HG02973 (cell line): ENCODE measurements at regions not wholly inside any gene's neighbourhood (a gene's known extent, or its start where the extent isn't known, plus 50 kb on each side); places are given as distances from the start of the nearest gene placed in this dataset.
"Not testable (repeated sequence)": the region's sequence is repeated elsewhere in the genome, so short reads cannot be mapped to it uniquely, and the experiment has no call there.

Source experiments
- ATAC-seq: cut with Tn5 transposase; IDR thresholded peaks from one replicate; pipeline ENCODE4 v1.9.1; 2021; ENCODE audit warnings: moderate library complexity; ENCODE audit not compliant: unreplicated experiment

- no peak for ATAC-seq
Measured at GRCh38 chr10:63994371-63994770, 473.2 kb downstream of the REEP3 start.

- ATAC-seq: no peak
Measured at GRCh38 chr10:64007157-64007556, 486.0 kb downstream of the REEP3 start.

- no peak for ATAC-seq
Measured at GRCh38 chr10:64010711-64011110, 489.5 kb downstream of the REEP3 start.

DNA sequence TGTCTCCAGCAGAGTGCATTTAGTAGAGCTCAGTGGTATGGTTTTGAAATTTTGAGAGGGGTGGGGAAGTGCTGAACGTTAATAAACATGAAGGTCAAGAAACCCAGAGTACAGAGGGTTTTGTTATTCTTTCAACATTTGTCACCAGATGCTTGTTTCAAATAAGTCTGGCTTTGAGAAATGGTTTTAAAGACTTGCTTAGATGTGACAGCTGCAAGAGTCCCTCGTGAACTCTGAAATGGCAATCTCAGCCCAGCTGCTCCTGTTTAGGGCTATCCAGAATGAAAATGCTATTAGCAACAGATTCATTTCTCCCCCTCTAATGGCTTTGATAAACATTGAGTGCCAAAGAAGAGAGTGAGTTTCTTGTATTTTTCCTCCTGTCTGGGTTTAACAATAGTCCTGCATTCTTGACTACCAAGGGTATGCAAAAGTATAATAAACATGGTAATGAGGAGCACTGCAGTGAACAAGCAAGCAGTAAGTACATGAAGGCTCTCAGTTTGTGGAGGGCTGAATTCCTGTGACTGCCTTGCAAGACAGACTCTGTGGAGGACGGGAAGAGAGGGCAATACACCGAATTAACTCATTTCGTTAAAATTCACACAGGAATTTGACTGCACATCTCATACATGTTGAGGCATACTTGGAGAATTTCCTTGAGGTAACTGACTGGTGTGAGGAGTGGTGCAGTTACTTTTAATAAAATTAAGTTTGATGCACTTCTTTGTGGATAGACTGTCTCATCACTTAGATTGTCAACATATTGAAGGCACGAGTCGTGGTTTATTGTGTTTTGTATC lies 490.9 kb downstream of the REEP3 start:
- ATAC-seq: no peak

- ATAC-seq: no peak
Measured at GRCh38 chr10:64014281-64014680, 493.1 kb downstream of the REEP3 start.

DNA sequence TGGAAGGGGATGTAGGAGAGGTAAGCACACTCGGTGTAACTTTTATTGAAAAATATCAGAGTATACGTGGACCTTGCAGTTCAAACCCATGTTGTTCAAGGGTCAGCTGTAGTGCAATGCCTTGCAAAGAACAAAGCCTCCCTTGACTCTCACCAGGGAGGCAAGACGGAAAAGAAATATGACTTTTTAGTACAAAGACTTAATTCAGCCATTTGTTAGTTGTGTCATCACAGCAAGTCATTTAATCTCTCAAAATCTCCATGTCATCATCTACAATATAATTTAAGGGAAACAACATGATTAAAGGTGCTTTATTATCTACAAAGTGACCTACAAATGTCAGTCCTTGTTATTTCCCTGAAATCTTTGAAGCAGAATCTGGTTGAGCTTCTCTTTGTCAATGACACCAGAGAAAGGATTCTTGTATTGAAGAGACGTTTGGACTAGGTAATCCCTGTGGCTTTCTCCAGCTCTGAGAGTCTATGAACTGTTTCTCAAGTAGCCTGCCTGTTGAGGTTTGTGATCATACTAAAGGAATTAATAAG lies 502.8 kb downstream of the REEP3 start:
- ATAC-seq: no peak

DNA sequence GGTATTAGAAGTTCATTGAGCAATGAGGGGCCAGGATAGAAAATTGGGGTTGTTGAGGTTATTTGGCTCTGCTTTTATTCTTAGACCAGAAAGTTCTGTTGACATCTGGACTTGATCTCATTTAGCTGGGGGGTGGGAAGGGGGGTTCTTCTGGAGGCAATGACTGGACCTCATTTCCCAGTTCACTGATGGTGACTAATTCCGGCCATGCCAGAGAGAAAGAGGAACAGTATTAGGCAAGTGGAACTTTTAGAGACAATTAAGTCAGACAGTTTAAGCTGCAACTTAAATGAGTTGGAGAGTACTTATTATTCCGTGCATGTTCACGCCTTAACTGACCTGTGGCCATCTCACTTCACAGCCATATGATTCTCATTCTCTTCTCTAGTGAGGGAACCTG lies 512.5 kb downstream of the REEP3 start:
- no peak for ATAC-seq

GRCh38 chr10:64036321-64036930 lies 515.2 kb downstream of the REEP3 start:
- ATAC-seq: no peak

DNA sequence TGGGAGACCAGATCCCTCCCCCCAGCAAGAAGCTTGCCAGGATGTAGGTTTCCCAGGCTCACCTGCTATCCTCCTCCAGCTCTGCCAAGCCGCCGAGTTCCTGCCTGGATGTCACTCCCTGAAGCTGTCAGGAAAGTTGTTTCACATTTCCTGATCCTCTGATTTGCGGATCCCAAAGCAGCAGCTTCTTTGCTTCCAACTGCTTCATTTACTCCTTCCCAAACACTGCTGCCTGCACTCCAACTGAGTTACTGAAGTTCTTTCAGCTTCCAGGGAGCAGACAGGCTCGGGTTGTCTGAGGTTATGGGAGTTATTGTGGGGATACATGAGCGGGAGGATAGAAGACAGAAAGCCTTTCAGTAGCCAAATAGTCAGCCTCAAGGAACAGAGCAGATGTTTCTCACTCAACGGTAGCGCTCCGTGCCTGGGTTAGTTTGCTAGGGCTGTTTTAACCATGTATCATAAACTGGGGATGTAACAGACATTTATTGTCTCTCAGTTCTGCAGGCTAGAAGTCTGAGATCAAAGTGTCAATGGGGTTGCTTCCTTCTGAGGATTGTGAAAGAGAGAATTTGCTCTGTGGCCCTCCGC lies 516.0 kb downstream of the REEP3 start:
- no peak for ATAC-seq

DNA sequence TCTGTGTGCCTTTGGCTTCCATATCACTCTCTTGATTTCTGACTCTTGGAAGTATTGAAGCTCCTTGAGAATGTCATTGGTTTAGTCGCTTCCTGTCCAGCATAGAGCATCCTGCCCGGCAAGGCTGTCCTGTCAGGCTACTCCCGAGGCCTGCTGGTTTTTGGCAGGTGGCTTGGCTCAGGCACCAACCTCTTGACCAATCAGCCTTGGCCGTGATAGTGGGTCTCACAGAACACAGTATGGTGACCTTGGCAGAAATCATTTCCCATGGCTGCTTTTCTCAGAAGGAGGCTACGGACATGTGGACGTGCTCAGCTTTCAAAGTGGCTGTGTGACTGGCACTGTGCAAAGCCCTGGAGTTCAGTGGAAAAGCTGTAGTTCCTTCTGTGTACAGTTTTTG lies 516.9 kb downstream of the REEP3 start:
- ATAC-seq: no peak

DNA sequence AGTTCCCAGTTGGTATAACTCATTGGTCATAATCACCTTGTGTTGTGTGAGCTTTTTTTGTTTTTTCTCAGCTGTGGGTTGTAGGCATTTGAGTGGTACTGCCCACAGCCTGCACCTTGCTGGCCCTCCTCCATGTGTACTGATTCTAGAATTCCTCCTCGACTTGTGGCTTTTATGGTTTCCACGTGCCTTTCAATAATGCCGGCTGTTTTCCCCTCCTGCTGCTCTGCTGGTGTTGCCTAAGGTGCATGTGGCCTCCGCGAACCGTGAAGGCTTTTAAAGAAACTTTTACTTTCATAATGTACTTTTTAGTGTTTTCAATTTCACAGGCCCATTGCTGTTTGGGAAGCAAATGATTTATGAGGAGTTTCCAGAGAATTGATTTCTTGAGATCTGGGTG lies 518.0 kb downstream of the REEP3 start:
- ATAC-seq: peak; percentile 38

DNA sequence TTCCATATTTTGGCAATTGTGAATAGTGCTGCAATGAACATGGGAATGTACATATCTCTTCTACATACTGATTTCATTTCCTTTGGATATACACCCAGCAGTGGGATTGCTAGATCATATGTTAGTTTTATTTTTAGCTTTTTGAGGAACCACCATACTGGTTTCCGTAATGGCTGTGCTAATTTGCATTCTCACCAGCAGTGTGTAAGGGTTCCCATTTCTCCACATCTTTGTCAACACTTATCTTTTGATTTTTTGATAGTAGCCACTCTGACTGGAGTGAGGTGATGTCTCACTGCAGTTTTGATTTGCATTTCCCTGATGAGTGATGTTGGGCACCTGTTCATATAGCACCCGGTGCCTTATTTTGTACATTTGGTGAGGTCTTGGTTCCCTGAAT lies 519.6 kb downstream of the REEP3 start:
- peak; percentile 15 for ATAC-seq

DNA sequence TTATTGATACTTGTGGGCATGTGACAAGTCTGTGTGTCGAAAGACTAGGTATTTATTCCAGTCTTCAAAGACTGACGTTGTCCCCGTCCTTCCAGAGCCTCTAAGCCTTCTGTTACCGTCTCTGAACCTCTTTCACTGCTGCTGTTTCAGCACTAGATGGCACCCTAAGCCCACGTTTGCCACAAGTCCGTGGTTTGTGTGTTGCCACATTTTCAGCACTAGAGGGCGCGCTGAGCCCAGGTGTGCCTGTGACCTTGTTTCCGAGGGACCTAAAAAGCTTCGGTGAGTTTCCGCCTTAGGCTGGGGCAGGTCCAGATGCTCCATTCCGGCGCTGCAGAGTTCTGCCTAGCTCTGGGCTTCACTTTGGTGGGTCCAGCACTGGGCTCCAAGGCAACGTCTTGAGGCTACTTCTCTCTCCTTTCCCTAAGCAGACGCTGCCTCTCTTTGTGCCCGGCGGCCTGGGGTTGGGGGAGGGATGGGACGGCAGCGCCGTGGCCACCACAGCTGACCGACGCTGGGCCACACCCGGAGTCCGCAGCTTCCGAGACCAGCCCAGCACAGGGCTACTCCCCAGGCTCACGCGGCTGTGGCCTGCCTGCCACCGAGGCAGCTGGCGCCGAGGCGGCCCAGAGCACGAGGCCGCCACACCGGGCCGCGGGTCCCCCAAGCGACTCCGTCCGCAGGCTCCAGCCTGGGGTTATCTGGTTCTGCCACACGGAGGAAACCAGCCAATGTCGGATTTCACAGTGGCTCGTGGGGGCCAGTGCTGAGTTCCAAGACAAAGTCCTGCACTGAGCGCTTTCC lies 520.2 kb downstream of the REEP3 start:
- peak; percentile 93 for ATAC-seq

DNA sequence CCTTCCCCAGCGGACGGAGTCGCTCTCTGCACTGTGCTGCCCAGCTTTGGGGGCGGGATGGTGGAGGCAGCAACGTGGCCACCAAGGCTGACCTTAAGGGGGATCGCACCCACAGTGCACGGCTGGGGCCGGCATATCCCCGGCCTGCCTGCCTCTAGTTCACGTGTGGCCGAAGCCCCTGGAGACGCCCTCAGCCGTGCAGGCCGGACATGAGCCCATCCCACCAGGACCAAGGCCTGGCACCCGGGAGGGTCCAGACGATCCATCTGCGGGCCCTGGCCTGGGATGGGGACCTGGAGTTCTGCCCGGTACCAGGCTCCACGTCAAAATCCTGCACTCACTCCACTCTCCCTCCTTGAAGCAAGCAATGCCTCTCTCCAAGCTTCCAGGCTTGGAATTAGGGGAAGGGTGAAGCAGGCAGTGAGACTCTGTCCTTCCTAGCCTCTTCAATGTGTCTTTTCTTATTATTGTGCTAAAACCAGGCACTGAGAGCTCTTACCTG lies 520.8 kb downstream of the REEP3 start:
- ATAC-seq: no peak

DNA sequence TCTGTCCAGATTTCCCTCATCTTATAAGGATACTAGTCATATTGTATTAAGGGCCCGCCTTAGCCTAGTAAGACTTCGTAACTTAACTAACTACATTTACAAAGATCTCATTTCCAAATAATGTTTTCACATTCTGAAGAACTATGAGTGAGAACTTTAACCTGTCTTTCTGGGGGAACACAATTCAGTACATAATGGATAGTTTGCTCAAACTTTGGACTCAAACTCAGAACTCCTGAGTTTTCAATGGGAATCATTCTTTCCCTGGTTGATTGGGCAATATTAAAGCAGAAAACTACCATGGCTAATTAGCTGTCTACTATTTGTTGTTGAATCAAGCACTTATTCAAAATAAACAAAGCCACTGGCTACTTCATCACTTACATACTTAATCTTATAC lies 522.9 kb downstream of the REEP3 start:
- ATAC-seq: no peak

GRCh38 chr10:64044957-64045632 lies 523.9 kb downstream of the REEP3 start:
- ATAC-seq: not testable (repeated sequence)

GRCh38 chr10:64054392-64054791 lies 533.2 kb downstream of the REEP3 start:
- ATAC-seq: no peak

GRCh38 chr10:64059884-64060283 lies 538.7 kb downstream of the REEP3 start:
- no peak for ATAC-seq

- ATAC-seq: no peak
Measured at GRCh38 chr10:64060389-64060788, 539.2 kb downstream of the REEP3 start.

DNA sequence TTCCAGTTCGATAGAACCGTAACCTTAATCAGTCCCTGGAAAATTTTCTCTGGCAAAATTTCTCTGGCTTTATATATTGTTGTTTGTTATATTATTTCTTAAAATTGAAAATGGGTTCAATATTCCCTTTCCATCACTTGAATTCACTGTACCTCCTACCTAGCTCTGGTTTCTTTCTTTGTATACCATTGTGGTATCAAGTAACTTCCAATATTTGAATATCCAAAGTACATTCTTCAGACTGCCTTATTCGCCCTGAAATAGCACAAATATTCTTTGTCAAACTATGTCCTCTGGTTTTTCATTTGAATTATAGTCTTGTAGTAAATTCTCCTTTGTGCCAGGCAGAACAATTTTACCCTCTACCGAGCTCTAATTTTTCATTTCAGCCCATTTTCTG lies 541.6 kb downstream of the REEP3 start:
- no peak for ATAC-seq
